ENCODE measurements at regions not wholly inside any gene's neighbourhood (a gene's known extent, or its start where the extent isn't known, plus 50 kb on each side); places are given as distances from the start of the nearest gene placed in this dataset.

DNA sequence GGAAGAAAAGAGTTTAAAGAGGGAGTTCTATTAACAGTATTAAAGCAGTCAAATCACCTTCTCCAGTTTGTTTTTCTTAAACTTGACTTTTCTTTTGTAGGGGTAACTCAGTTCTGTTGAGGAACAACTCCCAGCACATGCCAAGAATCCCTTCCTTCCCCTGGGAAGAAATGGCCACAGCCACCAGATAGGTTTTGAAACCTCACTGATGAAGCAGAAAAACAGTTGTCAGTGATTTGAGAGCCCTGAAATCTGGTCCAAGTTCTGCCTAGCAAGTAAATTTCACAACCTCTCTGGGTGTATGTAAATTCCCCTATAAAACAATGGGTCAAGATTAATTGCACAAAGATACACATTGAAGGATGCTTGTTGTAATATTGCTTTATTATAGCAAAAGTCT lies 167.1 kb downstream of the DHX15 start:
- DNase-seq = no peak

DNA sequence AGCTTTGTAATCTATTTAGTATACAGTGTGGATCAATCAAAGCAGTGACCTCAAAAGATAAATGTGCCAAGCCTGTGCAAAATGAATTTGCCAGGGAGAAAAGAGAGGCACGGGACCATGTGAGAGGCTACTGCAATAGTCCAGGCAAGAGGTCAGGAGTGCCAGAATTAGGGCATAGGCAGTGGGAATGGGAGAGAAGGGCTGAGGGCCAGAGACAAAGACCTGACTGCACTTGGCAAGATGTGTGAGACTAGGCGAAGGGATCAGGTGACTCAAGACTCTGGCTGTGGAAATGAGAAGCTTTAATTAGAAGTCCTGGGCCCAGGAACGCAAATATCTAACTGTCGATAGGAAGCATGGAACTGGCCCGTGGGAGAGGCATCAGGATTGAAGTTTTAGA lies 168.1 kb downstream of the DHX15 start:
- DNase-seq = no peak

DNA sequence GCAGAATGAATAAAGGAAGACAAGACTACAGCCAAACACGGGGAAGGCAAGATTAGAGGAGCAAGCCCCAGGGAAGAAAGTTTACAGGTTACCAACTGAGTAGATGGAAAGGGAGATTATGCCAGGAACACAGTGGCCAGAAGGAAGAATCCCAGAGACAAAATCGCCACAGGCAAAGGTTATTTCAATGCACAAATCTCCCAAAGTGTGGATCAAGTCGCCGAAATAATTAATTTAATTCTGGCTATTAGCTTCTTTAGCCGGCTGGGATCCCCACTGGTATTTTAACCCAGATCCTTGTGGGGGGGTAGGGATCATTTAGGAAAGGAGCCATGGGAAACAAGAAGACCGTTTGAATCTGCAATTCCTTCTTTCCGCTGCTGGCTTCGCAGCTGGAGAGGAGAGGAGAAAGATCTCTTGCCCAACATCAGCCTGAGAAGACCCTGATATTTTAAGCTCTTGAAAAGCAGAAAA lies 171.0 kb downstream of the DHX15 start:
- no peak for DNase-seq

DNA sequence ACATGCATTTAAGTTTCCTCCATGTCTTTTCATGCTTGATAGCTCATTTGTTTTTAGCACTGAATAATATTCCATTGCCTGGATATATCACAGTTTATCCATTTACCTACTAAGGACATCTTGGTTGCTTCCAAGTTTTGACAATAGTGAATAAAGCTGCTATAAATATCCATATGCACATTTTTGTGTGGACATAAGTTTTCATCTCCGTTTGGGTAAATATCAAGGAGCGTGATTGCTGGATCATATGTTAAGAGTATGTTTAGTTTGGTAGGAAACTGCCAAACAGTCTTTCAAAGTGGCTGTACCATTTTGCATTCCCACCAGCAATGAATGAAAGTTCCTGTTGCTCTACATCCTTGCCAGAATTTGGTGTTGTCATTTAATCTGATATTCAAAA lies 172.5 kb downstream of the DHX15 start:
- DNase-seq = no peak

DNA sequence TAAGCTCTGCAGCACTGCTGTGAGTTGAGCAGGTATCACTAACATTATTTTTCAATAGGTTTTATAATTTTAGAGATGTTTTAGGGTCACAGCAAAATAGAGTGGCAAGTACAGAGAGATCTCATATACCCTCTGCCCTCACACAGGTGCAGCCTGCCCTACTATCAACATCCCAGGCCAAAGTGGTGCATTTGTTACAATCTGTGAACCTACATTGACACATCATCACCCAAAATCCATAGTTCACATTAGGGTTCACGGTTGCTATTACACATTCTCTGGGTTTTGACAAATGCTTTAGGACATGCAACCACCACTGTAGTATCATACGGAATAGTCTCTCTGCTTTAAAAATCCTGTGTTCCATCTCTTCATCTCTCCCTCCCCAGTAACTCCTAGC lies 173.1 kb downstream of the DHX15 start:
- no peak for DNase-seq

DNA sequence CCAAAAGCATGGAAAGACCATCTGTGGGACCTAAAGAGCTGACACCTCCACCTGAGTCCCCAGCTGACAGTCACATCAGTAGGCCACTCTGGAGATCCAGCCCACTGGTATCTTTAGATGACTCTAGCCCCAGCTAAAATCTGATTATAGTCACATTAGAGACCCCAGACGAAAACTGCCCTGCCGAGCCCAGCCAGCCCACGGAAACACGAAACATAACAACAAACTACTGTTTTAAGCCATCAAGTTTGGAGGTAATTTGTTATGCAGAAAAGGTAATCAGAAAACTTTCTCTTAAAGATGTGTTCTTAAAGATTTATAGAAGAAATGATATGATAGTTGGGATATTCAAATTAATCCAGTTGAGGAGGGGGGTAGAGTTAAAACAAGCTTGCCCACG lies 175.7 kb downstream of the DHX15 start:
- no peak for DNase-seq

DNA sequence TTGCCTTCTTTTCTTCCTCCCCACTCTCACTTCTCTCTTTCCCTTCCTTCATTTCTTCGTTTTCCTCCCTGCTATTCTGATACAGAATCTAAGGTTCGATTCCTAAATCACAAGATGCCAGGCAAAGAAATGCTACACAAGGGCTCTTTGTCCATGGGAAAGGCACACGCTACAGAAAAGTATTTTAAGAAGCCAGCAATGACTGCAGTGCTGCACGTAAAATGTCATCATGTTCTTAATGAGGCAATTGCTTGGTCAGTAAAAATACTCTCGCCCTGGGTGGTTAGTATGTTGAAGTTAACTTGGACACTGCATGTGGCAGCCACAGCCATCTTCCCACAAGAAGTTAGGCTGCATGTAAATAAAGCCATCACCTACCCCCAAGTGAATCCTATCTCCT lies 178.4 kb downstream of the DHX15 start:
- DNase-seq = no peak

DNA sequence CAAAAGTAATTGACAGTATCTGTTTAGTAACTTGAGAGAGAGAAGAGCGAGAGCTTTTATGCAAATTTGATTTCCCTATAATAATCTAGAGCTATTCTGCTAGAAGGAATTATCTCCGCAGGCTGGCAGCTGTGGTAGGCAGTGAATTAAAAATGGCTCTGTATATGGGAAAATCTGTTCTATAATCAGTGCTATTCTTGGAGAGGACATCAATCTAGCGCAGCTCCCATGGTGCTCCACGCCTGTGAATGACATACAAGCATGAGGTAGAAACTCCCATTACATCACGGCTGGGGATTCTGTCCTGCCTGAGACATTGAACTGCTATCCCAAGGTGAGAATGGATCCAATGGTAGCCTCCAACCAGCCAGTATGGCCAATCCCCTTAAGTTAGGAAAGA lies 179.0 kb downstream of the DHX15 start:
- no peak for DNase-seq

DNA sequence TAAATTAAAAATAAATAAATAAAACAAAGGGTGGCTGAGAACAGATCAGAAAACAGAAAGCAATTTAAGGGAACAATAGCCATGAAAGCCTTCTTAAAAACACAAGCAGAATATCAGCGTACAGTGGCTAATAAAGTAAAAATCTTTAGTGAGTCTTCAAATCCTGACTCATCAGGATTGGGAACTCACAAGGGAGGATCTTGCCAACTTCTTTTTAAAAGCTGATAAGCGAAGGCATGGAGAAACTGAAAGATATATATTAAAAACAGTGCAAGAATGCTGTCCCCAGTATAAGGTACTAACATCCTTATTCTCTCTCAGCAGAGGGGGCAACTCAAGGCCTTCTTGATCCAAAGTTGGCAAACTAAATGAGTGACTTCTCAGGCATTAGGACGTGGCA lies 180.1 kb downstream of the DHX15 start:
- no peak for DNase-seq

DNA sequence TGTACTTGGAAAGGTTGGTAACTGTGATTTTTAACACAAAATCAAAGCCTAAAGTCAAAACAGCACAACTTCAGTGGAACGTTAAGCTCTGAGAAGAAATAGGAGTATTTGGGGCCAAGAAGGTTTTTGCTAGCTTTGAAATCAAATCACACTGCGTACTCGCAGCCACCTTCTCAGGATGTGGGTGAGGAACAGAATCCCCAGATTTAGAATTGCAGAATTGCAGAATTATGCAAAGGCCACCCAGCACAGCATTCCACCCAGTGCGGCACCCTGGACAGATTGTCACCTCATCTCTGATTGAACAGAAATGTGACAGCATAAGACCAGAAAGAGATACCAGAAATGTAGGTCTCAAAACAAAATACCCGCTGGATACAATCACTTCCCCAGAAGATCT lies 181.1 kb downstream of the DHX15 start:
- no peak for DNase-seq

DNA sequence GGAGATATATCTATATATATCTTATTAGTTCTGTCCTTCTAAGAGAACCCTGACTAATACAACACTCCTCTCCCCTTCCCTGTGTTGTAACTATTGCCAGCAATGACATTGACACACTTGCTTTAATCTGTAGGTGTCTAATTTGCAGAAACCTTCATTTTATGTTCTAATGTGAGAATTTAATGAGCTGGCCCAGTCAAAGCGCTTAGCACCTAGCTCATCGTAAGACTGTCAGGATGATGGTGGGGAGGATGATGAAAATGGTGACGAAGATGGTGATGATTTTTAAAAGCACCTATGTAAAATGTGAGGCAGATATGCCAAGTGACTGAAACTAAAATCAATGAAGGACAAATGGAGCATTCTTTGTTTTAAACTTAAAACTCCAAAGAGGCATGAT lies 183.8 kb downstream of the DHX15 start:
- no peak for DNase-seq

DNA sequence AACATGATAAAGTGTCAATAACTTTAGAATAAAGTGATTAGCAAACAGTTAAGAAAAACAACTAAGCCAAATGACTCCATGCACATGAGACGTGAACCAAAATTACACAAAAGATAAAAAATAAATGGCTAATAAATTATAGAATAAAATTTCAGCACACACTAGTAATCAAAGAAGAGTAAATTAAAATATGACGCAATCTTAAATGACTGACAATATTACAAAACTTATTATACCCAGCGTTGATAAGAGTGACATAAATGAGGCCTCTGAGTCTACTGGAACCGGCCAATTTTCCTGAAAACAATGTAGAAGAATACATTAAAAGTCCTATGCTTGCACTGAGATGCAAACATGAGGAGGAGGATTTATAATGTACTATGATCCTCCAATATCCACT lies 187.4 kb downstream of the DHX15 start:
- DNase-seq = no peak

DNA sequence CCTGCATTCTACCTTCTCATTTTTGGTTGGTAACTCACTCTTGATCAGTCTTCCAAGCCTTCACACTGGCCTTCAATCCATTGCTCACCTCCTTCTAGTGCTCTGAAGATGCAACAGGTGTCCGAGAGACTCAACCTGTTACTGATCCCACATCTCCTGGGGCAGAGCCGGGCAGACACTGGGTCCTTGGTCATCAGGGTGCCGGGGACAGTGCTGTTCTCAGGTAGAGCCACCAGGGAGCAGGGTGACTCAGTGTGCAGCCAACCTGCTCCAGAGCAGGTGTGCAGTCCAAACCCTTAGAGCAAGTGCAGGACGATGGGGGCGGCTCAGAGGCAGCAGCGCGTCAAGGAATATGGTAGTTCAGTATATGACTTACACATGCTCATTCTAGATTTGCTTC lies 188.4 kb downstream of the DHX15 start:
- no peak for DNase-seq

DNA sequence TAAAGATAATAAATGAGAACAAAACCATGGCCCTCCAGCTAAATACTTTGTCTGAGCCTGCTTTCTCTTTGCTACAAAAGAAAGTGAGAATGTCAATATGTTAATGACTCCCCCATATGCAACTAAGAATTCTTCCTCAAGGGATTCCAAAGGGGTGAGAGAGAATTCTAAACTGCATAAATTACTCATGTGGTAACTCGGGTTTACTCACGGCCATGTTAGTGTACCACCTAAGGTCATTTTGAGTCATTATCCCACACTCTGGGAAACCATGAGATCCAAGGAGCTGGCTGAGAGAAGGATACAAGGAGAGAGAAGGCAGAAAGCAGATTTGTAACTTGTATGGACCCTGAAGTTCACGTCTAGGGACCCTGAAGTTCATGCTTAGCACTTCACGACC lies 190.3 kb downstream of the DHX15 start:
- DNase-seq = no peak

DNA sequence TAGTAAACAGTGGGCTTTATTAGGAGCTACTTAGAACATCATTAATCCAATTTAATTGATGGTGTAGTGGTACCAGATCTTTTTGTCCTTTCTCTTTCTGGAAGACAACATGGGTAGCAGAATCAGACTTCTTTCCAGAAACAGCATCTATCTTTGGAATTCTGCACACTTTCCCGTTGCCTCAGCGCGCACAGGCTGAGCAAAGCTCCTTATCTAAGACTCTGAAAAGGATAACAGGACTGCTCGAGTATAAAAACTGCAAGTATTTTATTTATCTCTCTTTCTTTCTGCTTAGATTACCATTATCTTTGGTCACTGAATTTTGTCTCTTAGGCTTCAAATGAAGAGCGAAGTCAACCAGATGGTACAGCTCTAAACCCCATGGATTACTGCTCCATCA lies 191.7 kb downstream of the DHX15 start:
- DNase-seq = no peak

DNA sequence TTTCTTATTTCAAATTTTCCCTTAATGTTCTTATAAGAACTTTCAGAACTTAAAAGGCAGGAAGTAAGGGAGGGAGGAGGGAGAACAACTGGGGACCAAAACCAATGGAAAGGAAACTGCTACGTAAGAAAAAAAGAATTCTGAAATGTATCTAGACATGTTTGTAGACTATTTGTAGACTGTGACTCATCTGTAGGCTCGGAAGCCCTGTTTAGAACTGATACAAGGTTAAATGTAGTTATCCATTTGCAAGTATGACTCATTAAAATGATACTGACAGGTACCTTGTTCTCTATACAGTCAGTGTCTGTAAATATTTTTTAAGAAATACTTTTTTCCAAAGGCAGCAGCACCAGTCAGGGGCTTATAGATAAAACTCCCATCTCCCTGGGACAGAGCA lies 202.0 kb downstream of the DHX15 start:
- DNase-seq = no peak

DNA sequence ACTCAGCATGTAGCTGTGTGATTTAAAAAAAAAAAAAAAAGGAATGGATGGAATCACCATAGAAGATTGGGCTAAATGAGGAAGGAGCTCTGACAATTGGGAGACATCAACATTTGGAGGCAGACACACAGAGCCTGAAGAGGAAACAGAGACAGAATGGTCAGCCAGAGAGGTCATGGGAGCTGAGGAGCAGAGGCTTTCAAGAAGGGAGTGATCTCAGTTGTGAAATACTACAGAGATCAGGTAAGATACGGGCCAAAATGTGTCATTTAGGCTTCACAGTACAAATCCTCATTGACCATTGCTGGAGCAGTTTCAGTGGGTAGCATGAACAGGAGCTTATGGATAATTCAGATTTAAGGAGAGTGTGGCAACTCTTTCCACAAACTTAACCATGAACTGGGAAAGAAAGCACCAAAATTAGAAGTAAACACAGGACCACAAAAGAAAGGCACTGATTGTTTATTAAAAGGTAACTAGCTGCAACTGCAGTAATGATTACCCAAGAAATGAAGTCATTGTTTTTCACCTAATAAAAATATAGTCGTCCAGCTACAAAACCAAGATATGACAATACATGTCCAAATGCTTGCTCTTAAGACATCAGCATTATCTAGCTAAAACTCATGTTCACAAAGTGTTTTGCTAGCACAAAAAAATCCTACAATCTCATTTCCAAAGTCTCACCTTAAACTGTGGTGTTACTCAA lies 203.2 kb downstream of the DHX15 start:
- DNase-seq = no peak

DNA sequence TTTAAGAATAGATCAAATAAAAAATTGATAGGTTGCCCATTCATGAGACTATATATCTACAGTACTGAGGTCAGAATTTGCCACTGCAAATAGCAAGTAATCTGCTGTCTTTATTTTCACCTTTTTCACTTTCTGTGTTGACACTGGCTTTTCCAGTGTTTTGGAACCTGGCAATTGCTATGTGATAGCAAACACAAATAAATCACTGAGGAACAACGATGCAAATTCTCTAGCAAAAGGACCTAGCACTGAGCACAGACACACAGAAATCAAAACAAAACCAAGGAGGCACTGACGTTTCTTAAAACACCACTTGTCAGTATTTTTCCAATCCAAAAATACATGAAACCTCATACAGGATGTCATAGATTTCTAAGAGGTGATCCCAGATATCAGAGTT lies 210.7 kb downstream of the DHX15 start:
- DNase-seq = no peak

DNA sequence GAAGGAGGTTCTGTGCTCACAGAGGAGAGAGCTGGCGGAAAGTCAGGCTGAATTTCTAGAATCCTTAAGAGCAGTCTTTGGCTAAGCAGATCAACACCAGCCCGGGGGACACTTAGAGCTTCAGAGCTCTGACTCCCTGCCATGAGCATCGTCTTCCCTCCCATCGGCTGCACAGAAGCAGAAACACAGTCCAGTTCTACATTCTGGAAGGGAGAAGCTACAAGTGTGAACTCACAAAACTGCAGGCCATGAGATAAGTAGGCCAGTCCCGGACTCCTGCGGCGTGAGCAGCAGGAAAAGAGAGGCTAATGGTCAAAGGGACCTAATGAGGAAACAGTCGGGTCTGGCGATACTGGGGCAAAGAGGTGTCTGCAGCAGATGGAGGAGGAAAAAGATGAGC lies 211.5 kb downstream of the DHX15 start:
- DNase-seq = no peak

DNA sequence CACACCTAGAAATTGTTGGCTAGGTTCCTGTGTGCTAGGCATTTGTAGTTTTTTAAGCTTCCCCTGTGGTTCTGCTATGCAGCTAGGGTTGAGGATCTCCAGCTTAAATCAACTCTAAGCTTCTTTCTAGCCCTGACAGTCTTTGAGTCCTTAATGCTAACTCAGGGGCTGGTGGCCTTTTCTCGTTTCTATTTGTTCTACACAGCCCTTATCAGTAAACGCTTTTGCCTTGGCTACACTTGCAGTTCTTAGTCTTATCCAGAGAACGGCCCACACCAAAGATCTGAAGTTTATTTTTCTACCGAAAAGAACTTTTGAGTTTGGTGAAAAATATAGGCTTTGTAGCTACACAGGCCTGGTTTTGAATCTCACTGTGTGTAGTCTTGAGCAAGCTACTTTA lies 212.0 kb downstream of the DHX15 start:
- no peak for DNase-seq

DNA sequence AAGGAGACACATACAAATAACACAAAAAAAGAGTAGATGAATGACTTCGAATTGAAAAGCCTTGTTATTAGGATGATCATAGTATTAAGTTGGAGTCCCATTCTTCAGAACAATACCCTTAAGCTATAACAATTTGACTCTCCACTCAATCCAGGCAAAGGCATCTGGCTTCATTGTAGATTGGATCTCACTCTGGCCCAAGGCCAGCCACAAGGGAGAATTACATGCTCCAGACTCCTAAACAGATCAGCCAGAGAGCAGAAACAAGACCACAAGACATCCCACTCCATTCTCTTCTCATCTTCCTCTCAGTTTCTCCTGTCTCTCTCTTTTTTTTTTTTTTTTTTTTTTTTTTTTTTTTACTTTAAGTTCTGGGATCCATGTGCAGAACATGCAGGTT lies 213.9 kb downstream of the DHX15 start:
- DNase-seq = no peak

DNA sequence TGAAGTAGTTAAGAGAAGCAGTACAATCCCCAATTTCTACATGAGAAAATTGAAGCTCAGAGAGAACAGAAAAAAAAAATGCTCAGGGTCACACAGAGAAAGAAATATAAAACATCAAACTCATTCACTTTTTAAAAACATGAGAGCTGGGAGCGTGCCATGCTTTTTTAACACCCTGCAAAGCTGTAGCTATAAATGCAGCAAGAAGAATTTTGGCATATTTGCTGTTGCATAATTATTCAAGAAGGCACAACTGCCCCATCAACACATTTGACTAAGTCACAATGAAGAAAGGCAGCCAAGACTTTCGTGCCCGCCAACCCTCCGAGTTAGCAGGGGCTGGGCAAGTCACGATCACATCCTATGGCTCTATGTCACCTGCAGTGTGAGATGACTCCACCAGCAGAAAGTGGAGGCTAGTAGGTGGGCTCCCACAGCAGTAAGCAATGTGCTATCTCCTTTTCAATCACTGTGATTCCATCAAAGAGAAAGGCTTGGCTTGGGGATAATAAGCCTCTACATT lies 214.8 kb downstream of the DHX15 start:
- DNase-seq = no peak

DNA sequence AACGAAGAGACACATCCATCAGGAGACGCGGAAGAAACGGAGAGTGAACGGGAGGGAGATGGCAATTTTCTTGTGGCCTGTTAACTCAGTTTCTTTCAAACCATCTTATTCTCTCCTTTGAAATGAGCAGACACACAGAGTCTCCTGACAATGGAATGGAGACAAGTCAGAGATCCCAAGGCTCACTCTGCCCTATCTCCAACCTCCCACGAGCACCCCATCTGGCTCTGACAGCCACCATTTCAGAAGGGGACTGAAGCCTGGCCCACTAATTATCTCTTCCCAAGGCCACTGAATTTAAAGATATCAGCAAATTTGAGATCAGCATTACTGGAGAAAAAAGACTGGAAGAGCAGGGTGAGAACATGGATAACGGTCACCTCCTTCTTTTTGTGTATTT lies 215.6 kb downstream of the DHX15 start:
- no peak for DNase-seq

DNA sequence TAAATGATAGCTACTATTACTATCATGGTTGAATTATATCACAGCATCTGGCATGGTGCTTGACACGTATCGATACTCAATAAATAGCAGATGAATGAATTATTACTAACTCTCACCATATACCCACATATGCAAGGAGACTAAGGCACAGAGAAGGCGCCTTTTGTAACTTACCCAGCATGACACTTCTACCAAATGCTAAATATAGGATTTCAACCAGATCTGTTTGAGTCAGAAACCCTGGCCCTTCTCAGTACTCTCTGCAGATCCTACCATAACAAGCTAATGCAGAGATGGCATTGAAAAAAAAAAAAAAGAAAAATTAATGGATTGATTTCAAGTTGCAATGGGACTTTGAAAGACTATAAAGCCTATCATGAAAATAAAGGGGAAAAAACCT lies 219.5 kb downstream of the DHX15 start:
- DNase-seq = no peak

DNA sequence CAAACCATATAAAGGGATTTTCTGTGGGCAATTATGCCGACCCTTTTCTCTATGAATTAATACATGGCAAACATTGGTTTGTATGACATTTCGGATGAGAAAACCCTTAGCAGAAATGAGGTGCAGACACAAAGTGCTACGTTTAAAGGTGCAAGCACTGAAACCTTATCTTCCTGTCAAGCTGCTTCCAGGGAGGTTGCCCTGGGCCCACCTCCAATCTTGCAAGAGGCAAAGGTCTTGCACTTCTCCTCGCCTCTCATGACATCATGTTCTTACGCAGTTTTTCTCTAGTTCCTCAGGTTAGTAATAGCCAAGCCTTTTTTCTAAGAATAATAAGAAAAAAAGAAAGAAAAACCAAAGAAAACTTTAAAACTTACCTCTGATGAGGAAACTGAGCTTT lies 220.1 kb downstream of the DHX15 start:
- no peak for DNase-seq
